ENCODE measurements at regions not wholly inside any gene's neighbourhood (a gene's known extent, or its start where the extent isn't known, plus 50 kb on each side); places are given as distances from the start of the nearest gene placed in this dataset.

DNA sequence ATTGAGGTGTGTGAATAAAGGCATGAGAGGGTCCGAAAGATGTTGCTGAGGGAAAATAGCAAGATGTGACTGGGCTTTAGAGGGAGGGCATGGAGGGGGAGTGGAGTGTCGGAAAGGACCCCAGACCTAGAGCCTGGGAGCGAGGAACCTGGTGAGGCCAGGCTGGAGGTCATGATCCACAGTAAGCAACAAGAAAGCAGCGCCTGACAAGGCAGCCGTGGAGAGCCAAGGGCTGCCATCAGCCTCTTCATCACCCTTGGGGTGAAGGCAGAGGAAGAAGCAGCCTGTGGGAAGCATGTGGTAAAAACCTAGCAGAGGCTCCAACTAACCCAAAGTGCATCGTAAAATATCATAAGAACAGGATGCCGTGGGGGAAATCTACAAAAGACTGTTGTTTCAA lies 162.8 kb upstream of the SOX1 start:
- TF ChIP-seq, protein P1, sequence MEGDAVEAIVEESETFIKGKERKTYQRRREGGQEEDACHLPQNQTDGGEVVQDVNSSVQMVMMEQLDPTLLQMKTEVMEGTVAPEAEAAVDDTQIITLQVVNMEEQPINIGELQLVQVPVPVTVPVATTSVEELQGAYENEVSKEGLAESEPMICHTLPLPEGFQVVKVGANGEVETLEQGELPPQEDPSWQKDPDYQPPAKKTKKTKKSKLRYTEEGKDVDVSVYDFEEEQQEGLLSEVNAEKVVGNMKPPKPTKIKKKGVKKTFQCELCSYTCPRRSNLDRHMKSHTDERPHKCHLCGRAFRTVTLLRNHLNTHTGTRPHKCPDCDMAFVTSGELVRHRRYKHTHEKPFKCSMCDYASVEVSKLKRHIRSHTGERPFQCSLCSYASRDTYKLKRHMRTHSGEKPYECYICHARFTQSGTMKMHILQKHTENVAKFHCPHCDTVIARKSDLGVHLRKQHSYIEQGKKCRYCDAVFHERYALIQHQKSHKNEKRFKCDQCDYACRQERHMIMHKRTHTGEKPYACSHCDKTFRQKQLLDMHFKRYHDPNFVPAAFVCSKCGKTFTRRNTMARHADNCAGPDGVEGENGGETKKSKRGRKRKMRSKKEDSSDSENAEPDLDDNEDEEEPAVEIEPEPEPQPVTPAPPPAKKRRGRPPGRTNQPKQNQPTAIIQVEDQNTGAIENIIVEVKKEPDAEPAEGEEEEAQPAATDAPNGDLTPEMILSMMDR (IDR thresholded peaks at IDR 0.05) = no peak
- TF ChIP-seq POLR2A (IDR thresholded peaks at IDR 0.05; ENCODE audit: low read depth) (no peak), POLR2AphosphoS5 (IDR thresholded peaks at IDR 0.05) (no peak), EP300 (IDR thresholded peaks at IDR 0.05) (no peak)

Measured in esophagus muscularis mucosa (tissue), 4 donors.